Stimulated activated CD8-positive, alpha-beta memory T cell treated with anti-CD3 and anti-CD28 coated beads, Interleukin-7, amount 100 ng/mL, for 1 hour (primary cell): ENCODE measurements at regions not wholly inside any gene's neighbourhood (a gene's known extent, or its start where the extent isn't known, plus 50 kb on each side); places are given as distances from the start of the nearest gene placed in this dataset.

Source experiments
- DNase-seq, 2 donors: peaks; one replicate each; pipeline ENCODE4 v3.0.0-alpha.2; 2020; ENCODE audit warnings: low read depth in 2 of 2

DNA sequence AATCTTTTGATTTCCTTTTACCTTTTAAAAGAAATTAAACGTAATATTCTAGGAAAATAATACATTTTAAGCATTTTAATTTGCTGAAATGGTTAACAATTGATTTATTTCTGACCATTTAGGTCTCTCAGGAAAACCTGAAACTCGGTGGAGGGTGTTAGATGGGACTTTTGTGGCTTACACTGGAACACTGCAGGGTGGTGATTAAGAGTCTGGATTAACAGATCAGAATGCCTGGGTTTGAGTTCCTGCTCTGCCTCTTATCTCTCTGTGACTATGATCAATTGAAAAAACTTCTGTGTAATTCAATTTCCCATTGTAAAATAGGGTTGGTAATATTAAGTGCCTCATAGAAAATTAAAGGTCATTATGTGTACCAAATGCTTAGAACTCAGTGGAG, 168.7 kb downstream of the UBE2E3 start:
- DNase-seq, result no peak

DNA sequence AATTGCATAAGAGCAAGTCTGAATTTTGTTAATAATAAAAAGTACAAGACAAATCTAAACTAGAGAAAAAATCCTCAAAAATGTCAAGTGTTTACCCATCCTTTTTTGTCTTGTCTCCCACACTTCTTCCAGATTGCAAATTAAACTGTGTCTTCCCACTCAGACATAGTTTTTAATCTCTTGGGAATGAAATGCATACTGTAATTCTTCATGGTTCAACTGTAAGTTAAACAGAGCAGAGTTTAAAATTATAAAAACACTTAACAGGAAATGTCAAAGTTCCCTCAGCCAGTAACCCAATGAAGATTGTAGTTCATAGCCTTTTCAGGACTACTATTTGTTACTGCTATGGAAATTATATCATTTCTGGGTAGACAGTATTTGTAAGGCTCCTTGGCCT, 171.8 kb downstream of the UBE2E3 start:
- no peak for DNase-seq

DNA sequence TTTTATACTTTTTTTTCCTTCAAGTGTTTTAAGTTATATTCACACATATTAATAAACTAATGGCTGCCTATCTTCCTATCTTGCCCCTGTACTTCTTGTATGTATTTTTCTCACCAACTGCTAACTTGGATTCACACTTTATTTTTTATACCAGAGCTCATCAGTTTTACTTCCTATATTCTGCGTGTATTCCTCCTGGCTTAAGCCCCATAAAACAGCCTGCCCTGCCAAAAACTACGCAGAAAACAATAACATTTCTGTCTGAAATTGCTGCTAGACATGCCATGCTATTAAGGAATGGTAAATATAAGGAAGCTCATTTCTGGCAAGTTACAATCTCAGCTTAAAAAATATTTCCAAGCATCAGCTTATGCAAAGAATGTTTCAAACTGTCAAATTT, 172.3 kb downstream of the UBE2E3 start:
- DNase-seq, result no peak

DNA sequence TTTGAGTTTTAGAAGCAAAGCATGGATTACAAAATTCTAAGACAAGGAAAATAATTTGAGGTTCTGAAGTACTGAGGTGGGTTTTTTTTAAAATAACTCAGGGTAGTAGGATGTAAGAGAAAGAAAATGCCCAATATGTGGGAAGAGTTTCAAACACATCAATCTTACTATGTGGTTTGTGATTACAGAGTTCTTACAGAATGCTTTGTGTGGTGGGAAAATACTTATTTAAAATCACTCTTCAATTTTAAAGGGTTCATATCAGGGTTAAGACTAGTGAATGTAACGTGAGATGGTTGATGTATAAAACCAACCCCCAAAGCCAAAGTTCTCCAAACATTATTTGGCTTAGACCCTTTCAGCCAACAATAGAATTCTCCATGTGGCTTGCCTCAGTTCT, 173.5 kb downstream of the UBE2E3 start:
- no peak for DNase-seq

DNA sequence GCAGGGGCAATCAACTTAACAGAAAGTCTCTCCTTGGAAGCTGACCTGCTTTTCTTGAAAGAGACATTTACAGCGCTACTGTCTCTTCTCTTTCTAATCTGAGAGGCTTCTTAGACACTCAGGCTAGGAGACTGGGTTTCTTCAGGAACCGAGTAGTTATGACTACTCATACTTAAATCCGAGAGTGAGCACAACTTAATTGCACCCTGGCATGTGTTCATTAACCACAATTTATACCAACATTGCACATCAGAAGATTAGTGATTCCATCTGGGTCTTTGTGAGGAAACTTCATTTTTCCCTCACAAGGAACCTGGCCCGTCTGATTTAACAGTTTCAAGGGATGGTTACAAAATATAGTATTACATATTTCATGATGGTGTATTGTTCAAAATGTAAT, 176.9 kb downstream of the UBE2E3 start:
- no peak for DNase-seq

DNA sequence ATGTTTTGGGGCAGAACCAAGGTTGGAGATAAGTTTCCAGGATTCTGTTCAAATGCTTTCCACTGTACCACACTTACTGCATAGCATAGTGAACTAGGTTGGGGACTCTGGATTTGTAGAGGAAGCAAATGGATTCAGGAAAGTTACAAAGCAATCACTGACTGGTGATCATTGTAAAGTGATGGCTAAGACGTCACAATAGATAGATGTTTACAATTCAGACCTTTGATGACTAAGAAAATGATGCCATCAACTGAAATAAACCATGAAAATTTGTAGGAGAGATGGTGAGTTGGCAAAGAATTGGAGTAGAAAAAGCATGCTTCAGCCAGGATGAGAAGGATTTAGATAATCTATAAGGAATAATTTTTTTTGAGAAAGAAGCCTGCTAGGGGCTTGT, 178.0 kb downstream of the UBE2E3 start:
- DNase-seq, result no peak

DNA sequence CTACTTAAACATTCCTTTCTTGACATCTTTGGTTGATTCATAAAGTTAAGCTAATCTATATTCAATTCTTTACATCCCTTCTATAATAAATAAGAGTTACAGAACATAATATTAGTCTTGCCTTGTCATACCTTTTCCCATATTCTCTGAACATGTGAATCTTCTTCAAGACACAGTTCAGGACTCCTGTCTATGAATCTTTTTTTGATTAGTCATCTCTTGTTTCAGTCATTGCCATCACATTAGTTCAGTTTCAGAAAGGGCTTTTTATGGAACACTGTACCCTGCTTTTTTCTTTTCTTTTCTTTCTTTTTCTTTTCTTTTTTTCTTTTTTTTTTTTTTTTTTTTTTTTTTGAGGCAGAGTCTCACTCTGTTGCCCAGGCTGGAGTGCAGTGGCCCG, 181.2 kb downstream of the UBE2E3 start:
- DNase-seq, result no peak

DNA sequence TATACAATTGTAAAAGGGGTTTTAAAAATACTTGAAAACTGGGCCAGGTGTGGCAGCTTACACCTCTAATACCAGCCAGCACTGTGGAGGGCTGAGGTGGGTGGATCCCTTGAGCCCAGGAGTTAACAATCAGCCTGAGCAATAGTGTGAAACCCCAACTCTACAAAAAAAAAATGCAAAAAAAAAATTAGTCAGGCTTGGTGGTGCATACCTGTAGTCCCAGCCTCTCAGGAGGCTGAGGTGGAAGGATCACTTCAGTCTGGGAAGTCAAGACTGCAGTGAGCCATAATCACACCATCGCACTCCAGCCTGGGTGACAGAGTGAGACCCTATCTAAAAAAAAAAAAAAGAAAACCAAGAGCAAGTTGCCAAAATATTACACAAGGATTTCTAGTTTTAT, 182.7 kb downstream of the UBE2E3 start:
- DNase-seq, result no peak

DNA sequence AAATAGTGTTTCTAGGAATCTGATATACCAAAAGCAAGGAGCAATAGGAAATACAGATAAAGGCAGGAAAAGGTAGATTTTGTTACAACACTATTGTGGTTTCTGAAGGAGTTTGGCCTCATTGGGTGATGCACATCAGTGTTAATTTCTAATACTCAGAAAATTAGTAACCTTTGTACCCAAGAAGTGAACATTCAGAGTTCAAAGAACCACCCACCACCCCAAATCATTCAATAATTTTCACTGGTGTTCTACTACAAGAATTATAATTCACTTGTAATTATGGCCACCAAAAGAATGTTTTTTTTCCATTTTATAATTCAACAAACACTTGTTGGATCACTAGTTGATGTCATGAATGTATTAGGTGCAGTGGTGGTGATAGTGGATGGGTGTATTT, 183.3 kb downstream of the UBE2E3 start:
- no peak for DNase-seq

DNA sequence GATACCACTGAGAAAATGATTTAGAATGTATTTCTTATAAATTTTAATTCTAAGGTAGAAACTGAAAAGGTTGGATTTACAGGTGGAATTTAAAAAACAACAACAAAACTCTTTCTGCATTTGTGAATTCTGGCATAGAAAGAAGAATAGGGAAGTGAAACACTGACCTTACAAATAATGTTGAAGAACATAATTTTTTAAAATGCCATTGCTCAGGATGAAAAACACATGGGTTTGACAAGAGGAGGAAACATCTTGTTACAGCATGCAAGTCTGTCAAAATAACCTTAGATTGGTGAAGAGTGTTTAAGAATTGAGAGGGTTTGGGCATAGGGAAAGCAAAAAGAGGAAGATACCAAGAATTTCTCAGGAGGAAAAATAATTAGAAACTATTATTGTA, 184.3 kb downstream of the UBE2E3 start:
- DNase-seq, result no peak

DNA sequence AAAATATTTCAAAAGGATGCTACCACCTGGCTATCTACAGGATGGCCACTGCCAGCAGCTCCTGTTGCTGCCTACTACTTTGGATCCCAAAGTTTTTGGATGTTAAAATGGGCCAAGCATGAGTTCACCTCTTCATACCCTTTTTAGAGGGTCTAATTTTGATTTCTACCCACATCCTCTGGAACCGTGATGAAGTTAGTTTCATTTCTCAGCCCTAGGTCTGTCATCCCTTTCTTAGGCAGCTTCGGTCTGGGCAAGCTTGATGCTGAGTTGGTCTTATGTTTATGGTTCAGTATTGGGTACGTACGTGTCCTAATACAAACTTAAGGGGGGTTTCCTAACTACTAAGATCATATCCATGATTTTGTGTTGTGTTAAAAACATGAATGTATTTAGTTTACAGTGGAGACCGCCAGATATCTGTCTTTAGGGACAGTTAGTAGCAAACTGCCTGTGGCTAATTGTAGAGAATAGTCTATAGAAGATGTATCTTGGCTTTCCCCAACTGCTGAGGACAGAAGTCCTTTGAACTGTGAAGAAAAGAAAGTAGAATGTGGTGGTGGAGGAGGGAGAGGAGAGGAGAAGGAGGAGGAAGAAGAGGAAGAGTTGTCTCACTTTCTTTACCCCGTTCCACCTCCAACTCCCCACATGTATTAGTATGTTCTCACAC, 184.9 kb downstream of the UBE2E3 start:
- DNase-seq, result no peak

DNA sequence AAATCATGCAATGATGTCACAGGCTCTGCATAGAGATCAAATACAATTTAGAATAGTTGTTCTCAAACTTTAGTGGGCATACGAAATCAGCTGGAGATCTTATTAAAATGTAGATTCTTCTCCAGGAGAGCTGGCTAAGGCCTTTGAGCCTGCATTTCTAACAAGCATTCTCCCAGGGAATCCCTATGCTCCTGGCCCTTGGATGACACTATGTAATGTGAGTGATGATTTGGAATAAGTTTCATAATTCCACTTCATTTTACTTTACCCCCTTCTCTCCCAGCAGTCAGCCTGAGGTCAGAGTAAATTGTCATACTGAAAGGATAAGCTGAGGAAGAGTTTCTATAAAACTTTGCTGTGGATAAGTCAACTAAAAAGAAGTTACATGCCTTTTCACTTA, 189.1 kb downstream of the UBE2E3 start:
- no peak for DNase-seq

DNA sequence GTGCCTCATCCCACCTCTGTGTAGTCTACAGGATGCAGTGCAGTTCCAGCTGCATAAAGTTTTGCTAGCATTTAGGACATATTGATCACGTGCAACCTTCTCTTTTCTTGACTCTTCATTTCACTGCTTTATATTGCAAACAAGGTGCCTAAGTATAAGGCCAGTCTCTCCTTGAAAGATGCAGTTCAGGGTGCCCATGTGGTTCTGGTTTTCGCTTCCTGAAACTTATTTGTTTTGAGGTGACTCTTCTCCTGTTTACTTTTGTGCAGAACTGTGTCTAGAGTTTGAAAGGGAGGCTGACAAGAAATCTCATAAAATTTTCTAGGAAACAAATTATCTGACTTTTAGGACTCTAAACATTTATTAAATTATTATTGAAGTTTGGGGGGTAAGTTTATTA, 189.9 kb downstream of the UBE2E3 start:
- no peak for DNase-seq

DNA sequence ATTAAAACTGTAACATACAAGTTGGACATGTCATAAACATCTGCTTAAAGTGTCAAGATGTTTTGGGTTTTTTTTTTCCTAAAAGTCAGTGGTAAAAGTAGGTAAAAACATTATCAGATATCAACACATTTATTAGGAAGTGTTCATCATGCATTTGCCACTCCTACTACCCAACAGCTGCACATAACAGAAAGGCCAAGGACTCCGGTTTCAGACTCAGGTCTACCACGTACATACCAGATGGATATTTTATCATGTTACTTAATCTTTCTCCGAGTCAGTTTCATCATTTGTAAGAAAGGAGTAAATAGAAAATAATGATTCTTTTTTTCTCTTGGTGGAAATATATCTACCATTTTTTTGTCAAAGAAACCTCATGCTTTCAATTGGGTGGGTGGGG, 192.3 kb downstream of the UBE2E3 start:
- no peak for DNase-seq

DNA sequence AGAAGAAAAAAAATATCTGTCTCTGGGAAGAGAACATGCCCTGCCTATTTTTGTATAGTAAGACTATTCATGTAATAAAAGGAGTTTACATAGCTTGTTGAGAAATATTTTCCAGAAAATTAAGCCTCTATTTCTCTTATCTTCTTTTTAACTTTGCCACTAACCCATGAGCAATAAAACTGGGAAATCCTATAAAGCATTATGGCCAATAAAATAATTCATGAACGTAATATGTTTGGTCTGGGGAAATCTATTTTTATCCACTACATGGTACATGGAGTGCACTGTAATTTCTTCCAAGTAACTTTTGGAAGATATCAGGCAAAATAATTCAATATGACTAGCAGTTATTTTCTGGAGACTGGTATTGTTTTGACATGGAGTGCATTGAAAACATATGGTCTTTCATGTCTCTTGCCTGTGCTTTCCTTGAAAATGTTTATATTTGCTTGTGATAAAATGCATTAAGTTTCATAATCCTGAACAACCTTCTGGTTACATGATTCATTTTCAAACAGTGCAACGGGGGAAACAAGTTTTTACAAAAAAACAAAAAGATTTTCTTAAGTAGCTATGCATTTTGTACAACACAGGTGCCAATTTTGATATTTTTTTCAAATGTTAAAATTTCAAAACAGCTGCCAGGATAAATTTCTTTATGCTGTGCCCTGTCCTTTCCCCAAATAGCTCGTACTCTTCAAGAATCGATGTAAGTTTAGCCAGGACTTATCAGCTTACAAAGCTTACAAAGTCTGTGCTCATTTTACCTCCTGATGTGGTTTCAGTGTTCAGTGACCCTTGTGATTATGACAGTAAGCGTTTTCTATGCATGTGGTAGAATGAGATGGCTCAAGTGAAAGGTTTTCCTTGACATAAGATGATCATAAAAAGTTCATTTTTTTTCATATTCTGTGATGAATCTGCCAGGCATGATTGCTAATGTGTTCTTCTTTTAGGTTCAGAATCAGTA, 194.5 kb downstream of the UBE2E3 start:
- DNase-seq, result no peak

DNA sequence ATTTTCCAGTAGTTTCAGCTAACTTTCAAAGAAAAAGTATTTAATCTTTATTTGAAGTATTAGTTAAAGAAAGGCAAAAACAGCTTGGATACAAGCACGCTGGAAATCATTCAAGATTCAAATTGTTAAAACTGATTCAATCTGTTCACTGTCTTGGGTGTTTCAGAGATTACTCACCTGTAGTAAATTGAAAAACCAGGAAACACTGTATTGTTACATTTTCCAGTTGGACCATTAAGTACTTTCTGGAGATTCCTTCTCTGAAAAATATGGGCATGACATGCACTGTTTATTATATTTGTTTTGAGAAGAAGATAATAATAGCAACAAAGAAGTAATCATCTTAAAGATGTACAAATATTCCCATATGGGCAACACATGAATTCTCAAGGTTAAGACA, 196.1 kb downstream of the UBE2E3 start:
- no peak for DNase-seq

DNA sequence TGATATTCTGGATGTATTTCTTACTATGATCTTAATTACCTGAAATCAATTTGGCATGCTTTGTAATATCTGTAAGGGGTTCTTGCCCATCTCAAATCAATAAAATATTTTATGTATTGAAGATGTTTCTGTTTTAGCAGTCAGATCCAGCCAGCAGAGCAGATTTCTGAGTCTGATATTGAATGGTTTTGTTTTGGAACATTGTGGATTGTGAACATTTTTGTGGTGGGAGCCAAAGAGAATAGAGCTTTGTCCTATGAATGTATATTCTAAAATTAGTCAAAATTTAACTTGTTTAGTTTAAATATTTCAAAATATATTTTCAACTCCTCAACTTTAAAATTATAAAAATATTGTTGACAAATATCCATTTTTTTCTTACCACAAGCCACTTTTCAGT, 197.0 kb downstream of the UBE2E3 start:
- no peak for DNase-seq

DNA sequence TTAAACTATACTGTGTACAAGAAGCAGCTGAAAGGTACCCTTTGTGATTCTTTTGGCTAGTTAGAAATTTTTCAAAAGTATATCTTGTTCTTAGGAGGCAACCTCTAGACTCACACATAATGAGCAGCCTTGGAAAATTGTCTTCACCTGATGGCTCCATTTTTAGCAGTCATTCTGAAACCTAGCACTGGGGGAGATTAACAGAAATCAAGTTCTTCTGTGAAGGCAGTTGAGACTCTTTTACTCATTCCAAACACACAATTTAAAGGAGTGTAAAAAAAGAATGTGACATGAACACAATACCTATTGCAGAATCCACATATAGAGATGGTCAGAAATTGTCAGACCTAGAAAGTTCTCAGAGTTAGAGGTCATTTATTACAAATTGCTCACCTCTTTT, 197.7 kb downstream of the UBE2E3 start:
- DNase-seq, result no peak

DNA sequence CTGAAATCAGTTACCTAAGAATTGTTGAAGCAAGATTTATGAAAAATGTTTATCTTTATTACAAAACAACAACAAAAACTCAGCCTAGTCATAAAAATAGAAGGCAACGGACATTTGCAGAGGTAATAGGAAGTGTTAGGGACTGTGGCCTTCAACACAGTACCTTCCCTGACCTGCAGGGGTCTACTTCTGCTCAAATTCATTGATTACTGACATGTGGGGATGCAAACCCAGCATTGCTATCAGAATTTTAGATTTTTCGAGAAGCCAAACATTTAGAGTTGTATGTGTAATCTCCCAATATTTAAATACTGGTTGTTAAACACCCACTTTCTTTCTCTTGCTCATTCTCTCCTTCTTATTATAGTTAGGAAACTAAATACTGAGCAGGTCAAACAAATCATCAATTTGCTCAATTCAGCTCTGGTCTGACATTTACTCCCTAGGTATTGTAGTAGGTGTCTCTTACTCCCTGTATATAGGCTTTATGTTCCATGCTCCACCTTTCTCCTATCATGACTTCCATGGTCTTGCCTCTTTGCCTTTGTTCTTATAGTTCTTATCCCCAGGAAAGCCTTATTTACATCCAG, 198.5 kb downstream of the UBE2E3 start:
- no peak for DNase-seq

DNA sequence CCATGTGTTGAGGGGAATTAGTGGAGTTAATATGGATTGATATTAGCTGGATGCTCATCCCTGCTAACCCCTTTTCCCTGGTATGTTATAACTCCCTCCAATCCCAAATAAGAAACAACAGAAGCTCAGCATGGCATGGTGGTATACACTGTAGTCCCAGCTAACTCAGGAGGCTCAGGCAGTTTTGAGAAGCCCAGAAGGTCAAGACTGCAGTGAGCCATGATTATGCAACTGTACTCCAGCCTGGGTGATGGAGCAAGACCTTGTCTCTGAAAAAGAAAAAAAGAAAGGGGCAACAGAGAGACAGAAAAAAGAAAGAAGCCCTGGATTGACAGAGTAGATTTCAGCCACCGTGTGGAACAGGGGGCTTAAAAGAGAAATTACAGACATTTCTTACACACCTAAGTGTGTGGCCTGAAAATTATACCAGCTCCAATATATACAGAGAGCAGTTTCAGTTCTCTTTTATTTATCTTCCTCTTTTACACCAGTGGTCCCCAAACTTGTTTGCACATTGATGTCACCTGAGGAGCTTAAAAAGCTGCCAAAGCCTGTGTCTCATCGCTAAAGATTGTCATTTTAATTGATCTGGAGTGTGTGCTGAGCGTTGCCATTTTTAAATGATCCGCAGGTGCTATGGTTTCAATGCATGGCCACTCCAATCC, 203.6 kb downstream of the UBE2E3 start:
- DNase-seq, result no peak

DNA sequence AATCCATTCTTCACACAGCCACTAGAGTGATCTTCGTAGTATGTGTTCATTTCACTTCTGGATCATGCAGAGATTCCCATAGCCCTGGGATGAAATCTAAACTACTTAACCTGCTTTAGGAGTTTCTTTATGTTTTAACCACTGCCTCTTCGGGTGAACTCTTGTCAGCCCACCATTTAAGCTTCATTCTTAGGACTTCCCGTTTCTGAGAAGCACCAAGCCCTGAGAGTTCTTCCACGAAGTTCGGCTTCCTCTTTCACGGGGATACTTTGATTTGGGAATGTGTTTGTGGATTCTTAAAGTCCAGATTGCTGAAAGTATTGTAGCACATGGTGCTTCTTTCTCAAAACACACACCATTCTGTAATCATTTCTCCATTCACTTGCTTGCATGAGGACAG, 205.0 kb downstream of the UBE2E3 start:
- no peak for DNase-seq

DNA sequence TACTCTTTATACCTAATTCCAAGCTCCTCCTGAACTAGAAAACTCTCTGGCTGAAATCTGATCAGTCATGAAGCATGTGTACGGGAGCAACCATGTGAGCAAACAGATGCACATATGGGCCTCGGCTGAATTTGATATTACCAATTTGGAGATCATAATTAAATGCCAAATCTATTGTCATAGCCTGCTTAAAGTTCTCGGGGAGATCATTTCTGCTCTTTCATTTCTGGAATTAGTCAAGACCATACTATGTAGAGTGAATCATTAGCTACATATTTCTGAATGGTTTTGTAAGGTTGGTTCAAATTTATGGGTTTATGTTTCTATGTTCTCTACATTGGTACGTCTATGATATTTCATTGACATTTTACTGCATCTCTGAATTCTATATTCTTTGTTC, 205.5 kb downstream of the UBE2E3 start:
- no peak for DNase-seq
